ENCODE measurements at regions not wholly inside any gene's neighbourhood (a gene's known extent, or its start where the extent isn't known, plus 50 kb on each side); places are given as distances from the start of the nearest gene placed in this dataset.

DNA sequence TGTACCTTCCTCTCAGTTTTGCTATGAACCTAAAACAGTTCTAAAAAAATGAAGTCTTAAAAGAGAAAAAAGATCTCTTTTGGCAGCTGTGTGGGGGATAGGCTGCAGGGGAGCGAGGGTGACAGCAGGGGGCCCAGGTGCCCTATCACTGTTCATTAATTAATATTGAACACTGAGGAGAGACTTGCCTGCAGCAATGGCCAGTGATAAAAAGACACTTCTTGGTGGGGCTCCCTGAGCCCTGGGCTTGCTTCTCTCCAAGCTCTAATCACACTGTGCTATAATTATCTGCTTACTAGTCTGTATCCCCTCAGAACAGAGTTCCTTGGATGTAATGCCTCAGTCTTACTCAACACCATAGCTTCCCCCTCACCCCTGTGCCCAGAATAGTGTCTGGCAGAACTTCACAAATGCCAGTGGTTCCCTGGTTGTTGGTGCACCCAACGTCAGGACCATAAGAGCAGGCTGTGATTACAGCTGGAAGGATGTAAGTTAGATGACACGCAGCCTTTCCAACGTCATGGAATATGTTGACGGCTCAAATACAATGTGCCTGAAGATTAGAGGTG is 52.0 kb upstream of the IRX6 start (continued):
- TF ChIP-seq, protein P1, sequence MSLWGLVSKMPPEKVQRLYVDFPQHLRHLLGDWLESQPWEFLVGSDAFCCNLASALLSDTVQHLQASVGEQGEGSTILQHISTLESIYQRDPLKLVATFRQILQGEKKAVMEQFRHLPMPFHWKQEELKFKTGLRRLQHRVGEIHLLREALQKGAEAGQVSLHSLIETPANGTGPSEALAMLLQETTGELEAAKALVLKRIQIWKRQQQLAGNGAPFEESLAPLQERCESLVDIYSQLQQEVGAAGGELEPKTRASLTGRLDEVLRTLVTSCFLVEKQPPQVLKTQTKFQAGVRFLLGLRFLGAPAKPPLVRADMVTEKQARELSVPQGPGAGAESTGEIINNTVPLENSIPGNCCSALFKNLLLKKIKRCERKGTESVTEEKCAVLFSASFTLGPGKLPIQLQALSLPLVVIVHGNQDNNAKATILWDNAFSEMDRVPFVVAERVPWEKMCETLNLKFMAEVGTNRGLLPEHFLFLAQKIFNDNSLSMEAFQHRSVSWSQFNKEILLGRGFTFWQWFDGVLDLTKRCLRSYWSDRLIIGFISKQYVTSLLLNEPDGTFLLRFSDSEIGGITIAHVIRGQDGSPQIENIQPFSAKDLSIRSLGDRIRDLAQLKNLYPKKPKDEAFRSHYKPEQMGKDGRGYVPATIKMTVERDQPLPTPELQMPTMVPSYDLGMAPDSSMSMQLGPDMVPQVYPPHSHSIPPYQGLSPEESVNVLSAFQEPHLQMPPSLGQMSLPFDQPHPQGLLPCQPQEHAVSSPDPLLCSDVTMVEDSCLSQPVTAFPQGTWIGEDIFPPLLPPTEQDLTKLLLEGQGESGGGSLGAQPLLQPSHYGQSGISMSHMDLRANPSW (CRISPR knock-in tag; IDR thresholded peaks at IDR 0.05), result no peak
- TF ChIP-seq, protein P2, sequence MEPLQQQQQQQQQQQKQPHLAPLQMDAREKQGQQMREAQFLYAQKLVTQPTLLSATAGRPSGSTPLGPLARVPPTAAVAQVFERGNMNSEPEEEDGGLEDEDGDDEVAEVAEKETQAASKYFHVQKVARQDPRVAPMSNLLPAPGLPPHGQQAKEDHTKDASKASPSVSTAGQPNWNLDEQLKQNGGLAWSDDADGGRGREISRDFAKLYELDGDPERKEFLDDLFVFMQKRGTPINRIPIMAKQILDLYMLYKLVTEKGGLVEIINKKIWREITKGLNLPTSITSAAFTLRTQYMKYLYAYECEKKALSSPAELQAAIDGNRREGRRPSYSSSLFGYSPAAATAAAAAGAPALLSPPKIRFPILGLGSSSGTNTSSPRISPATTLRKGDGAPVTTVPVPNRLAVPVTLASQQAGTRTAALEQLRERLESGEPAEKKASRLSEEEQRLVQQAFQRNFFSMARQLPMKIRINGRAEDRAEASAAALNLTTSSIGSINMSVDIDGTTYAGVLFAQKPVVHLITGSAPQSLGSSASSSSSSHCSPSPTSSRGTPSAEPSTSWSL (CRISPR knock-in tag; IDR thresholded peaks at IDR 0.05; ENCODE audit: borderline replicate concordance), result no peak

DNA sequence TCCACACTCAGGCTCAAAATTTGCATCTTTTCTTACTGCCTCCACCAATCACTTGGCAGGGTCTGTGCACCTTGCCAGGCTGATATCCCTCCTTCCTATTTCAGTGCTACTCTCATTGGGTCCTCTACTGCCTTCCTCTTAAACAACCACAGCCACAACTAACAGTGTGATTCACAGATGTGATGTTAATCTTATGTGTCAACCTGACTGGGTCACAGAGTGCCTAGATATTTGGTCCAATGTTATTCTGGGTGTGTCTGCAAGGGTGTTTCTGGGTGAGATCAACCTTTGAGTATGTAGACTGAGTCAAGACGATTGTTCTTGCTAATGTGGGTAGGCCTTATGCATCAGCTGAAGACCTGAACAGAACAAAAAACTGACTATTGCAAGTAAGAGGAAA is 51.3 kb upstream of the IRX6 start:
- BruUV-seq (replicated peaks), result no TSS peak
- no peaks in the 10 kb centered on the region; a peak in 2 of 5 replicates for H3K27me3 ChIP-seq (ENCODE audit: control insufficient read depth in 2 of 2, insufficient read depth in 2 of 2, low read length in 2 of 2)
- in situ Hi-C loops (cut with MboI), result no loop called here
- H3K27ac ChIP-seq (ENCODE audit: extremely low read depth, low read depth, low read length), result no peak overlapping the region
- no peaks in the 10 kb centered on the region for H4K20me1 ChIP-seq (replicated peaks; ENCODE audit: control insufficient read depth, insufficient read depth, low read length)
- CTCF ChIA-PET (ENCODE audit: low intra/inter-chr PET ratio), result no interaction called here
- no peak overlapping the region for H2AFZ ChIP-seq (ENCODE audit: low read depth, low read length)
- FAIRE-seq (no peak), ATAC-seq (no peak), DNase-seq (ENCODE audit: extremely low read depth in 1 of 4, low spot score in 3 of 4) (no peak)
- H3K9me1 ChIP-seq (ENCODE audit: control insufficient read depth, insufficient read depth, low read length), result no peaks in the 10 kb centered on the region
- WGBS (ENCODE audit: insufficient coverage, low coverage, missing lambda C conversion rate), result 0% methylated on average over 1 of the region's 1 CpG
- no peak overlapping the region for H3K4me2 ChIP-seq (ENCODE audit: insufficient read depth, low read length)
- no peaks in the 10 kb centered on the region for H3K79me2 ChIP-seq (ENCODE audit: control insufficient read depth, insufficient read depth, low read length)
- no peaks in the 10 kb centered on the region for H3K9me3 ChIP-seq (replicated peaks; ENCODE audit: control insufficient read depth, insufficient read depth, low read depth, low read length)
- H3K4me3 ChIP-seq, result no peak overlapping the region
- intact Hi-C loops (cut with micrococcal nuclease), result no loop called here
- no peak overlapping the region for H3K9ac ChIP-seq (ENCODE audit: insufficient read depth in 1 of 2, low read depth in 2 of 2, low read length in 2 of 2)
- H3K36me3 ChIP-seq (ENCODE audit: control insufficient read depth, insufficient read depth, low read length), result no peaks in the 10 kb centered on the region
- H3K4me1 ChIP-seq (replicated peaks in 1 of 2; ENCODE audit: control insufficient read depth in 2 of 2, insufficient read depth in 2 of 2, low read length in 2 of 2), result no peaks in the 10 kb centered on the region
- POLR2A ChIA-PET, result no interaction called here
- no peak for TF ChIP-seq FOXK2 (conservative IDR thresholded peaks at IDR 0.05 in 1 of 2, IDR thresholded peaks at IDR 0.05 in 1 of 2; ENCODE audit: low read depth in 2 of 2)
- TF ChIP-seq RFX5 (IDR thresholded peaks at IDR 0.05; ENCODE audit: low read depth, low read length), result no peak
- TF ChIP-seq ZNF311 (CRISPR knock-in tag; IDR thresholded peaks at IDR 0.05), result no peak
- no peak for TF ChIP-seq MCM2 (IDR thresholded peaks at IDR 0.05; ENCODE audit: low read depth)
- no peak for TF ChIP-seq ZNF551 (CRISPR knock-in tag; IDR thresholded peaks at IDR 0.05)
- TF ChIP-seq MEIS2 (IDR thresholded peaks at IDR 0.05; ENCODE audit: partially characterized antibody), result no peak
- TF ChIP-seq, protein P3, sequence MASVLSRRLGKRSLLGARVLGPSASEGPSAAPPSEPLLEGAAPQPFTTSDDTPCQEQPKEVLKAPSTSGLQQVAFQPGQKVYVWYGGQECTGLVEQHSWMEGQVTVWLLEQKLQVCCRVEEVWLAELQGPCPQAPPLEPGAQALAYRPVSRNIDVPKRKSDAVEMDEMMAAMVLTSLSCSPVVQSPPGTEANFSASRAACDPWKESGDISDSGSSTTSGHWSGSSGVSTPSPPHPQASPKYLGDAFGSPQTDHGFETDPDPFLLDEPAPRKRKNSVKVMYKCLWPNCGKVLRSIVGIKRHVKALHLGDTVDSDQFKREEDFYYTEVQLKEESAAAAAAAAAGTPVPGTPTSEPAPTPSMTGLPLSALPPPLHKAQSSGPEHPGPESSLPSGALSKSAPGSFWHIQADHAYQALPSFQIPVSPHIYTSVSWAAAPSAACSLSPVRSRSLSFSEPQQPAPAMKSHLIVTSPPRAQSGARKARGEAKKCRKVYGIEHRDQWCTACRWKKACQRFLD (CRISPR knock-in tag; IDR thresholded peaks at IDR 0.05), result no peak
- TF ChIP-seq, protein P4, sequence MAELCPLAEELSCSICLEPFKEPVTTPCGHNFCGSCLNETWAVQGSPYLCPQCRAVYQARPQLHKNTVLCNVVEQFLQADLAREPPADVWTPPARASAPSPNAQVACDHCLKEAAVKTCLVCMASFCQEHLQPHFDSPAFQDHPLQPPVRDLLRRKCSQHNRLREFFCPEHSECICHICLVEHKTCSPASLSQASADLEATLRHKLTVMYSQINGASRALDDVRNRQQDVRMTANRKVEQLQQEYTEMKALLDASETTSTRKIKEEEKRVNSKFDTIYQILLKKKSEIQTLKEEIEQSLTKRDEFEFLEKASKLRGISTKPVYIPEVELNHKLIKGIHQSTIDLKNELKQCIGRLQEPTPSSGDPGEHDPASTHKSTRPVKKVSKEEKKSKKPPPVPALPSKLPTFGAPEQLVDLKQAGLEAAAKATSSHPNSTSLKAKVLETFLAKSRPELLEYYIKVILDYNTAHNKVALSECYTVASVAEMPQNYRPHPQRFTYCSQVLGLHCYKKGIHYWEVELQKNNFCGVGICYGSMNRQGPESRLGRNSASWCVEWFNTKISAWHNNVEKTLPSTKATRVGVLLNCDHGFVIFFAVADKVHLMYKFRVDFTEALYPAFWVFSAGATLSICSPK (IDR thresholded peaks at IDR 0.05; ENCODE audit: borderline replicate concordance), result no peak

Data from K562 (cell line).